HuH-7.5 (cell line): ENCODE measurements at regions not wholly inside any gene's neighbourhood (a gene's known extent, or its start where the extent isn't known, plus 50 kb on each side); places are given as distances from the start of the nearest gene placed in this dataset.
"Not testable (repeated sequence)": the region's sequence is repeated elsewhere in the genome, so short reads cannot be mapped to it uniquely, and the experiment has no call there.

Experiments used
- DNase-seq: peaks from one replicate; pipeline ENCODE4 v3.0.0; 2011; ENCODE audit warnings: low spot score

GRCh38 chr9:25904701-25905100, 226.5 kb upstream of the TUSC1 start:
- DNase-seq, result no peak

DNA sequence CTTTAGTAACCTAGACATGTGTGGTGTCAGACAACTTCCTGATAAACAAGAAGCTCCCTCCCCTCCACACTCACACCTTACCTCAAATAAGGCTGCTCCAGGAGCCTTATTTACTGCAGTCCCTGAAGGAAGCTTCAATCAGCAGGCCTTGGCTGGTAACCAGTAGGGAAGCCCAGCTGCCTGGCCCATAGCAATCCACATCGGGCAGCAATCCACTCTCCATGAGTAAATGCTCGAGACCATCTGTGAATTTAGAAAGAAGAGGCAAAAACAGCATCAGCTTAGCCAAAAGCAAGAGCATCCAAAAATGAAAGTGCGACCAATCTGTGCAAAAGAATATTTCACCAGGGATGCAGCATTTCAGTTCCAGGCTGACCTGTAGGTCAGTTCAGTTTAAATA, 213.3 kb upstream of the TUSC1 start:
- no peak for DNase-seq

DNA sequence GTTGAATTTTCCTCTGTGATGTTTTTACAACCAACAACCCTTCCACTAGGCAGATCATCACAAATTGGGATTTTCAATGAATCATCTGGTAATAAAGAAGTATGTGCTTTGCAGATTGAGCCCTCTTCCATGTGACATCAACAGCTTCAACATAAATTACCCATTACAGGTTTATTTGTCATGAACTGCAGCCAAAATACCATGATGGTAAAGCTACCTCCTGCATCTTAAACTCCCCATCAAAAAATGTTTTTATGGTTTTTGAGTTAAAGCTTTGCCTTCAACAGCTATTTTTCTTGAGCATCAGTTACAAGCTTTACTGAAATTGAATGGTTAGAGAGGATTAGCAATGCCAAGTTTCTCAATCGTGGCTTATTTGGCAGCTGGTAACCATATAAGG, 211.4 kb upstream of the TUSC1 start:
- no peak for DNase-seq

DNA sequence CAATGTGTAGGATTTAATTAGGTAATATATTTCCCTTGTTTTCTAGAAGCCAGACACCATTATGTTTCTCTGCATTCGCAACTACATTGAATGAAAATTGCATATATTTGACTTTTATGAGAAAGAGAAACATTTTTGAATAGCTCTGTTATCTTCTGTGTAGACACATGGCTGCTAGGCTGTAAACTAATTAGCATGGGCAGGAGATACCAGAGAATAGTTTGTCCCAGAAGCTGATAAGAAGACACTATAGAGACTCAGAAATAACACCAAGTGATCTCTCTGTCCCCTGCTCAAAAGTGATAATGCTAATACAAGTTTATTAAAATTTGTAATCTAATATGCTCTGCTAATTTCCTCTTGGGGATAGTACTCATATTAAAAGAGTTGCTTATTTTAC, 198.0 kb upstream of the TUSC1 start:
- DNase-seq, result no peak

- no peak for DNase-seq
Measured at GRCh38 chr9:25864509-25864908, 186.3 kb upstream of the TUSC1 start.

DNA sequence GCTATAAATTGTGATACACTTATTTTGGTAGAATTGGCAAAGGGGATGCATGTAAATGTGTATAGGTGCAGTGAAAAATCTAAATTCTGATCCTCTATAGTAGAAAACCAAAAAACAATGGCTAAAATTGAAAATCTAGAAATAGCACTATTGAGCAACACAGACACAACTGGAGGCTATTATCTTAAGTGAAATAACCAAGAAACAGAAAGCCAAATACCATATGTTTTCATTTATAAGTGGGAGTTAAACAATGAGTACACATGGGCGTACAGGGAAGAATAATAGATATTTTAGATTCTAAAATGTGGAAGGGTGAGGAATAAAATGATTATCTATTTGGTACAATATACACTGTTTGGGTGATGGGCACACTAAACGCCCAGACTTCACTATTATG, 183.2 kb upstream of the TUSC1 start:
- DNase-seq, result no peak

DNA sequence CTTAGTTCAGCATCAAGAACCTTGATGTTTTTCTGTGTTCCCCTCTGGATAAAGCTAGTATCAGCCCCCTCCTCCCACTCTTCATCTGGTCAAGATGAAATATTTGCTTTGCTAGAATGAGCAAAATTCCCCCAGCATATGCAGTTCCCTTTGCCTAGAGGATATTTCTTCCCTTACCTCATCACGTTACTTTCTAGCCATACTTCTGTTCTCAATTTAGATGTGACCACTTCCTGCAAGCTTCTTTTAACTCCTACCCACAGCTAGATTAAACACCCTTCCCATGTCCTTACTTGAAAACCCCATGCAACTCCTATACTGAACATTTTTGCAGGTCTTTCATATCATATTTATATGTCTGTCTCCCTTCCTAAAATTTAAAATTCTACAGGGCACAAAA, 178.9 kb upstream of the TUSC1 start:
- no peak for DNase-seq

DNA sequence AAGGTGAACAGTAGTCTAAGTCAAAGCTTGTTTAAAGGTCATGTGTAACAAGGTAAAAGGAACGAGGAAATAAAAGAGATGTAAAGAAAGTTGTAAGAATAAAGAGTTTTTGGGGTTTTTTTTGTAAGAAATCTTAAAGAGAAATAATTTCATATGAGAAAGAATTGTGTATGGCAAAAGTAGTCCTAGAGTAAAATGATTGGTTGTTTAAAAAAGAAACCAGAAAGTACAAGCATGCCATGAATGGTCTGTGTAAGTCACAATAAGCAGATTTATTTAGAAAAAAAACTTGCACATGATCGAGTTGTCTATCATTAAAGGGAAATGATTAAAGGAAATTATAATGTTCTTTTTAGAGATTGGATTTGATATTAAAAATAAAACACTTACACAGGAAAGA, 172.6 kb upstream of the TUSC1 start:
- DNase-seq, result no peak

DNA sequence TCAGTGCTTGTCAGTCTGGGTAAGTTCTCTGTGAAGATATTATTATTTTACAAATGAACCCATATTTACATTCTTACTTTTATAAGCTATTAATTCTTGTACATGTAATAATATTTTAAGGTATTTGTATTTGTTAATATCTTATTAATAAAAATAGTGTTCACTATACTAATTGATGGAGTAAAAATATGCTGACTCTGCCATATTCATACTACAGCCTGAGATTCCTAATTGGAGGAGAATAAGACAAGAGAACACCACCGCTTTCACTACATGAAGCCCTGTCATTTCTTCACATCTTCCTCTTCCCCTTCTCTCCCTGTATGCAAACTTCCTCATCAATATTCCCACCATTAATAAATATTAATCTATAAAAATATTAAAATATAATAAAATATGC, 167.6 kb upstream of the TUSC1 start:
- no peak for DNase-seq

DNA sequence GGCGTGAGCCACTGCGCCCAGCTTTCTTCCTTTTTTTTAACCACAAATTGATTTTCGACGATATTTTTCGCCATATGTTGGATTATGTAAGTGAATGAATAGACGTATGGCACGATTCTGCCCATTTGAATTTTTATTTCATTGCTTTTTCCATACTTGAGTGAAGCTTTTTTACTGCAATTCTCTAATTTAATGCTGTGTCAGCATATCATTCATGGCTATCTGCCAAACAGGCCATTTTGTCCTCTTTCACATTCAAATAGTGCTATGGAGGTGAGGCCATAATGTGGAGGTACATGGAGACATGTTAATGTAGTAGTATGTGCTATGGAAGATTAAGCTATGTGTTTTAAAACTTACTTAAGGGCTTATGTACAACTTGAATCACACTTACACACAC, 152.1 kb upstream of the TUSC1 start:
- DNase-seq, result no peak

DNA sequence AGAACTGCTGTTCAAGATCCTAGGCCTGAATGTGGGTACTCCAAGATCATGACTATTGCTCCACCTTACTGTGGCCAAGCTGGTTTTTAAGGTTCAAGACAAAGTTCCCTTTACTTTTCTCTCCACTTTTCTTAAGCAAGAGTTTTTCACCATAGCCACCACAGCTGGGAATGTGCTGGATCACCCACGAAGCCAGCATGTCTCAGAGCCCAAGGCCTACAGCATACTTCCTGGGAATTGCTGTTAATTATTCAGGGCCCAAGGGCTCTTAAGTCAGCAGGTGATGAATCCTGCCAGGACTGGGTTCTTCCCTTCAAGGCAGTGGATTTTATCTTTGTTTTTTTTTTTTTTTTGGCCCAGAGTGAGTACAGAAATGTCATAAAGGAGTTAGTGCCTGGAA, 149.4 kb upstream of the TUSC1 start:
- no peak for DNase-seq

- DNase-seq, result no peak
Measured at GRCh38 chr9:25816439-25816838, 138.2 kb upstream of the TUSC1 start.

GRCh38 chr9:25814023-25814422, 135.8 kb upstream of the TUSC1 start:
- DNase-seq, result no peak

- DNase-seq, result no peak
Measured at GRCh38 chr9:25813478-25813877, 135.2 kb upstream of the TUSC1 start.

GRCh38 chr9:25808554-25808953, 130.3 kb upstream of the TUSC1 start:
- DNase-seq, result no peak

- DNase-seq, result no peak
Measured at GRCh38 chr9:25804856-25805255, 126.6 kb upstream of the TUSC1 start.

- not testable (repeated sequence) for DNase-seq
Measured at GRCh38 chr9:25801989-25802388, 123.7 kb upstream of the TUSC1 start.

DNA sequence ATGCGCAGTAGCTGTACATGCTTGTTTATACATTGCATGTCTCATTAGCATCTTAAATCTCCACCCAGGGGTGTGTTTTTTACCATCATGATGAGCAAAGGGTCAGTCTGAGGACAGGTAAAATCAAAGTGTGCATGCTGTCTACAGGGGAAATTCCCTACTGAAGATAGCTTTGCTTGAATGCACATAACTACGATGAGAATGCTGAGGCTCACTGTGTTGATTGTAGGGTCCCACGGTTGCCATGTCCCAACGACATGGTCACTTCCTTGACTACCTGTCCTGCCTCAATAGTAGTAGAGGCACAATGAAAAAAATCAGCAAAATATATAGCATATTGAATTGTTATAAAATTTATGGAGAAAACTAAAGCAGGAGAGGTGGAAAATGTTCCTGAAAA, 95.6 kb upstream of the TUSC1 start:
- no peak for DNase-seq

DNA sequence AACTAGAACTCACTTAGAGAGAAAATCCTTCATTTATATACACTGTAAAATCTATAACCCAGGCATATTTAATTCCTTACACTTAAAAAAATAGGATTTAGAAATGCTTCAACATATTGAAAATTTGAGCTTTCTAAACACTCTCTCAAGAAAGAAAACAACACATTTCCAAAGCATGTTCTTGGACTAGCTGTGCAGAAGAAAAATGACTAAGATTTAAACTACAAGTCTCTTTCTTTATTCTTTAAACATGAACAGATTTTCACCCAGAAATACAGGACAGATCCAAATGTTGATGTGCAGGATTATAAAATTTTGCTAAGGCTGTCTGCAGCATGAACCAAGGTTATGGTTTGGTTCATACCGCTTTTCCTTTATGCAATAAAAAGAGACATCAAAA, 77.7 kb upstream of the TUSC1 start:
- DNase-seq, result no peak

GRCh38 chr9:25752398-25752797, 74.2 kb upstream of the TUSC1 start:
- DNase-seq, result no peak

DNA sequence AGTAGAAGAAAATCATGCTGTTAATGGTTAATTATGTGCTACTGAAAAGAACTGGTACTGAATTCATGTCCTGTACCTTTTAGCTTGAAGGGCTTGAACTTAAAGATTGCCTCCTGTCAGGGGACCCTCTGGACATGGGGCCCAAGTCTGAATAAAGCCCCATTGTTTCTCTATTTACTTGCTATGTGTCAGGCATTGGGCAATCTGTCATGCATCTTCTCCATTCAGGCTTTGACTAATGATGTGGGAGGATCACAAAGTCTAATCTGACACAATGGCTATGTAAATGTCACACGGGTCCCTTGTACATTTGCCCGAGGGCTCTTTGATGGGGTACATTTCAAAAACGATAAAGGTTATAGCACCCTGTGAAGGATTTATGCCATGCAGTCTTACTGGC, 64.0 kb upstream of the TUSC1 start:
- DNase-seq, result no peak

DNA sequence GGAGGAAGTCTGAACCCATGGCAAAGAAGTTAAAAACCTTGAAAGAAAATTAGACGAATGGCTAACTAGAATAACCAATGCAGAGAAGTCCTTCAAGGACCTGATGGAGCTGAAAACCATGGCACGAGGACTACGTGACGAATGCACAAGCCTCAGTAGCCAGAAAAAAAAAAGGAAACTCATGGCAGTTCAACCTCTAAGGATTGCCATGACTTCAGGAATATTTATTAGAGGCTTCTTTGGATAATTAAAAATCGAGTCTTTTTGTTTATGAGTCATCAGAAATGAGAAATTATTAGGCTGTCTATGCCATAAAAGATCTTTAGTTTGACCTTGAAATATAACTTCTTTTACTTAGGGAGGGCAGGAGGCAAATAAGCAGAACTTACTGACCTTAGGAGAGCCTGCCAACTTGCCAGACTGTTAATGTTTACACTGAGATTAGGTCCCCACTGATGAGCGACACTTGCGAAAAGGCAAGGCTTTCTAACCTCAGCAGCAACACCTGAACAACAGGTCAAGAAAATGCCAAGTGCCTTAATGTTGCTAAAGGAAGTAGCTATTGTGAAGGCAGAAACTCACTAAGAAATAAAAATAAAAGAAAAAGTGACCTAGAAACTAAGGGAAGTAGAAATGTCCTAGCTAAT, 55.2 kb upstream of the TUSC1 start:
- DNase-seq, result no peak

GRCh38 chr9:25731895-25732794, 53.9 kb upstream of the TUSC1 start:
- not testable (repeated sequence) for DNase-seq
